ENCODE measurements at regions not wholly inside any gene's neighbourhood (a gene's known extent, or its start where the extent isn't known, plus 50 kb on each side); places are given as distances from the start of the nearest gene placed in this dataset.

DNA sequence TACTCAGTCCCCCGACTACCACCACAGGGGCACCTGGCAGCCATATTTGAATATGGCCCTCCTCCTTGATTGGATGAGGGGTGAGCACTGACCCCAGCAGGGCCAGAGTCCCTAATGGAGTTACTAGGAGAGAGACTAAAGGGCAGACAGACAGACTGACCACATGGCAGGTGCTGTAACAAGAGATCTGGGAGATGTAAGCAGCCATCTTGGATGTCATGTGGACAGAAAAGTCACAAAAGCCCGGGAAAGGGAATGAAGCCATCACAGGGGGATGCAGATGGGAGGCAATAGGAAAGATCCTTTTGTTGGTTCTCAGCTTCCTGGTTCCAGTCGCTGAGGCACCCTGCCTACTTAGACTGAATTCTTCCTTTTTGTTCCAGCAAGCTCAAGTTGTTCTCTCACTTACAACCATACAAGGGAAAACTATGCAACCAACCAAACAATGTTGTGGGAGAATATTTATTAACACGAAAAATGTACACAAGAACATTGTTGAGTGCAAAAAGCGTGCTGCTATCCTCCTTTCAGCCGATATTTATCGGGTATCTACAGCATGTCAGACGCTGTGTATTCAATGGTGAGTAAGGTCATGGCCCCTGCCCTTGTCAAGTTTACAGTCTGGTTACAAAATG lies 511.6 kb upstream of the PROK2 start:
- DNase-seq (ENCODE audit: low spot score) (peak; percentile 3), ATAC-seq (no peak)
- no peaks in the 10 kb centered on the region for H3K36me3 Mint-ChIP-seq
- no peaks in the 10 kb centered on the region for H3K9me3 Mint-ChIP-seq
- peaks cover 5 to 12% of the 10 kb centered on the region in 2 donors for H3K27me3 Mint-ChIP-seq
- H3K4me1 Mint-ChIP-seq (ENCODE audit: low read depth in 2 of 2) = no peaks in the 10 kb centered on the region
- no peak overlapping the region for H3K4me3 Mint-ChIP-seq
- H3K27ac Mint-ChIP-seq = no peak overlapping the region

DNA sequence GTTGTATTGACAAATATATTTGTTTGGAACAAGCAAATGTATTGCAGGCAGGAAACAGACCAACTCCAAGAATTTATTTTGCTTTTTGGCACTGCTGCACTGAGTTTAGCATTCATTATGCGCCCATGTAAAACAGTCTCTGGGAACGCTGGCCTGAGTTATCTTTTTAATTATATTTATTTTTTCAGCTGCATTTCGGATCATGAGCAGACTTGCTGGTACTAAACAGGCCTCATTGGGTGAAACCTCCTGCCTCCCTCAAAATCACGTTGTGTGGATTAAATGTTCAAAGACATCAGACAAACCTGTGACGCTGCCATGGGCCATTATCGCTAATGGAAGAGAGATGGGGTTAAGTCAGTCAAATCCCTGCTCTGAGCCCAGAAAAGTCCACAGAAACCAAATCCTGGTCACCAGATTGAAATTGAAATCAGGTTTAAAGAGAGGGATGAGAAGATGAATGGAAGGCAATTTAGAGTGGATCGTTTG lies 511.1 kb upstream of the PROK2 start:
- H3K4me3 Mint-ChIP-seq = no peak overlapping the region
- H3K27ac Mint-ChIP-seq = no peak overlapping the region
- H3K4me1 Mint-ChIP-seq (ENCODE audit: low read depth in 2 of 2) = peaks cover under 1 to 1% of the 10 kb centered on the region in 2 donors
- DNase-seq (ENCODE audit: low spot score) = peak; percentile 22
- ATAC-seq = no peak
- H3K36me3 Mint-ChIP-seq = no peaks in the 10 kb centered on the region
- no peaks in the 10 kb centered on the region for H3K9me3 Mint-ChIP-seq
- H3K27me3 Mint-ChIP-seq = peaks cover 8 to 10% of the 10 kb centered on the region in 2 donors

DNA sequence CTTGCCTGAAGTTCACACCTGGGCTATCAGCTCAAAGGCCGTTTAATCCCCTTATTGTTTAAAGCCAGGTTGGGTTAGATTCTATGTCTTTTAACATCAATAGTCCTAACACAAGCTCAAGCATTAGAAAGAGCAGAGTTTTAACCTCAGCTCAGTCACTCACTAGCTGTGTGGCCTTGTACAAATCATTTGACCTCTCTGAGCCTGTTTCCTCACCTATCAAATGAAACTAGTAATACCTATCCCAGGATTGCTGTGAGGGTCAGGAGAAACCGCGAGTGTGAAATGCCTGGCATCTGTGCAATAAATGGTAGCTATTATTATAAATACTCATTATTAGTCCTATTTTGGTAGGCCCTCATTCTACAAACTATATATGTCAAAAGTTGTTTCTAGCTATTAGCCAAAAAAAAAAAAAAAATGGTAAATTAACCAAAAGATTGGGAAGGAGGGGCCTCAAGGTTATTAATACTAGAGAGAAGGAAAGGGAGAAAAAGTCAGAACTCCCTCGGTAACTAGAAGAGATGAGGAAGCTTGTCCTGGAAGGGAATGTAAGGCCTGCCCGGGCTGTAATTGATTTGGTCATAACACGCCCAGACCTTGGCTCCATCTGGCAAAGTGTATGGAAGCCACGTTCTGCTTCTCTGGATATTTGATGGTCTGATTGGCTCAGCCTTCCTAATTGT lies 510.5 kb upstream of the PROK2 start:
- no peaks in the 10 kb centered on the region for H3K9me3 Mint-ChIP-seq
- no peak for DNase-seq (ENCODE audit: low spot score)
- peaks cover 14% of the 10 kb centered on the region in 2 donors for H3K27me3 Mint-ChIP-seq
- H3K4me1 Mint-ChIP-seq (ENCODE audit: low read depth in 2 of 2) = peaks cover 4 to 6% of the 10 kb centered on the region in 2 donors
- no peaks in the 10 kb centered on the region for H3K36me3 Mint-ChIP-seq
- ATAC-seq = no peak
- H3K4me3 Mint-ChIP-seq = no peak overlapping the region
- no peak overlapping the region for H3K27ac Mint-ChIP-seq

DNA sequence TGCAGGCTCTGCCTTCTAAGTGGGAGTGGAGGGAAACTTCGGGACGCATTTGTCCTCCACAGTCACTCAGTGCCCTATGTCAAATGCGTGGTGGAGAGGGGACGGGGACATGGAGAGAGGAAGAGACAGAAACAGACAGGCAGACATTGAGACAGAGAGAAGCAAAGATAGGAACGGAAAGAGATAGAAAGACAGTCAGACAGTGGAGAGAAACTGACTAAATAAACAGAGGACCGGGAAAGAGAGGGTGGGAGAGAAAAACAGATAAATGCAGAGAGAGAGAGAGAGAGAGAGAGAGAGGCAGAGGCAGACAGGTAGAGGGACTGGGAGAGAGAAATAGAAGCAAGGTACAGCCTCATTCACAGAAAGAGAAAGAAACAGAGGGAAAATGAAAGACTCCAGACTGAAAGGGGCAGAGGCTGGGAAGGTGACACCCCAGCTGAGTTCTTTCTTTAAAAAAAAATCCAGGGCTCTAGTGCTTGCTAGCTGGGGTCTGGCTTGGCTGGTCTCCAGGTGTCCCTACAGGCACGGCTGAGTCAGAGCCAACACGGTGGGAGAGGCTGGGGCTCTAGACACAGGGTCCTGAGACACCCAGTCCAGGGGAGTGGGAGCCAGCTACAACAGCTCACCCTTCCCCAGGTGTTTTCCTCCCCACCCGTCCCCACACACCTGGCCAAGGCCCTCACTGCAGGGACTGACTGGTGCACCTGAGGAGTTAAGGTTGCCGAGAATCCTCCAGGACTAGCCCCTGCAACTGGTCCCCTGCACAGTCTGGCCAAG lies 506.1 kb upstream of the PROK2 start:
- ATAC-seq (peak; percentile 45 to 57), DNase-seq (ENCODE audit: low spot score) (no peak)
- Mint-ChIP-seq H3K9me3 (no peaks in the 10 kb centered on the region), H3K4me3 (no peak overlapping the region), H3K27me3 (peaks cover 20 to 28% of the 10 kb centered on the region in 2 donors), H3K4me1 (ENCODE audit: low read depth in 2 of 2) (peaks cover 17 to 22% of the 10 kb centered on the region in 2 donors), H3K36me3 (no peaks in the 10 kb centered on the region), H3K27ac (no peak overlapping the region)

DNA sequence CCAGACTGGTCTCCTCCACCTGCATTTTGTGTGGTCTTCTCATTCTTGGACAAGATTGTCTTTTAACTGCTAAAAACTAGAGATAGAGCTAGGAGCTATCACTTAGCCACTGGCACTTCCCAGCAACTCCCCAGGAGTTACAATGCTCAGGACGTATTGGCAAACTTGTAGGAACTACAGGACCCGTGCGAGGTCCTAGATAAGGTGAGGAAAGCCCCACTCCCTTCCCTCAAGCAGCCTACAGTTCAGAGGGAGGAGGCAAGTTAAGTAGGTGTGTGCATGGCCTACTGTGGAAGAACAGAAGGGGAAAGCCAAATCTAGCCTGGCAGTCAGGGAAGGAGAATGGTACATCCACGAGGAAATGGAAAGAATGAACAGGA lies 504.7 kb upstream of the PROK2 start:
- peaks cover 24 to 28% of the 10 kb centered on the region in 2 donors for H3K27me3 Mint-ChIP-seq
- peak in 1 of 2 donors; percentile 25 for ATAC-seq
- H3K9me3 Mint-ChIP-seq = no peaks in the 10 kb centered on the region
- no peak for DNase-seq (ENCODE audit: low spot score)
- no peak overlapping the region for H3K4me3 Mint-ChIP-seq
- H3K27ac Mint-ChIP-seq = no peak overlapping the region
- H3K36me3 Mint-ChIP-seq = no peaks in the 10 kb centered on the region
- H3K4me1 Mint-ChIP-seq (ENCODE audit: low read depth in 2 of 2) = peaks cover 17 to 22% of the 10 kb centered on the region in 2 donors

DNA sequence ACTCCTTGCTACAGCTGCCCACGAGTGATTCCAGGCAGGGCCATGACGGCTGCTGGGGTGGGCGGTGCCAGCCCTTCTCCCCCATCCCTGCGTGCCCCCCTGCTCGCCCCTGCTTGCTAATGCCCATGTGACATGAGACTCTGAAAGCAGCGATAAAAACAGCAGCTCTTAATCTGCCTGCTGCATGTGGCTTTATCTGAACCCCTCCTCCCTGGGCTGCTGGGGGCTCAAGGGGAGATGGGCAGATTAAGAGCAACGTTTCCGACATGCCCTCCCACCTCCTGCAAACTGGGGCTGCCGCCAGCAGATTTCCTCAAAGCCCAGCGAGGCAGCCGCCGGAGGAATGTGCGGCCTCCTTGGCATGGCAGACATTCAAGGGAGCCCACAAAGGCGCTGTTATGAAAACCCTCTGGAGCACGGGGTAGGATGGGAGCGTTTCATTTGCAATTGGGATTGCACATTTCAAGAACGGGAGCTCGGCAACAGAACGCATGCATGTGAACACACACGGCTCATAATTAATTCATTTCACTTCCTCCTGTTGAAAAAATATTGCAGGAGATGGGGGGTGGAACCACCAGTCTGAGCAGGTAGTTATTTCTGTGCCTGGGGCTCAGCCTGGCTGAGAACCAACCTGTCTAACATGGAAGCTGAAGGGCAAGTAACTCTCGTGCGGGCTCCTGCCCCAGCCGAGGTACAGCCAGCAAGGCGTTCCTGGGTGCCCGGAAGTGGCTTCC lies 504.2 kb upstream of the PROK2 start:
- Mint-ChIP-seq H3K27ac (no peak overlapping the region), H3K9me3 (no peaks in the 10 kb centered on the region), H3K4me1 (ENCODE audit: low read depth in 2 of 2) (peaks cover 17 to 22% of the 10 kb centered on the region in 2 donors), H3K27me3 (peaks cover 24 to 28% of the 10 kb centered on the region in 2 donors), H3K4me3 (peak overlapping the region; percentile 59), H3K36me3 (no peaks in the 10 kb centered on the region)
- ATAC-seq (peak in 1 of 2 donors; percentile 50), DNase-seq (ENCODE audit: low spot score) (no peak)

DNA sequence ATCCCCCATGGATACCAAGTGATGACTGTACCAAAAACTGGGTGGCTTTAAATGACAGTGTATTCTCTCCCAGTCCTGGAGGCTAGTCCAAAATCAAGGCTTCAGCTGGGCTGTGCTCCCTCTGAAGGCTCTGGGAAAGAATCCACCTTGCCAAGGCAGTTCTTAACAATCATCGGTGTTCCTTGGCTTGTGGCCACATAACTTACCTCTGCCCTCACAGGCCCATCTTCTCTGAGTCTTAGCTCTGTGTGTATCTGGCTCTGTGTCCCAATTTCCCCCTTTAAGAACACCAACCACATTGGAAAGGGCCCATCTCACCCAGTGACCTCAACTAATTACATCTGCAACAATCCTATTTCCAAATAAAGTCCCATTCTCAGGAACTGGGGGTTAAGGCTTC lies 503.0 kb upstream of the PROK2 start:
- ATAC-seq = no peak
- H3K36me3 Mint-ChIP-seq = no peaks in the 10 kb centered on the region
- peaks cover 17 to 22% of the 10 kb centered on the region in 2 donors for H3K4me1 Mint-ChIP-seq (ENCODE audit: low read depth in 2 of 2)
- peaks cover 24 to 28% of the 10 kb centered on the region in 2 donors for H3K27me3 Mint-ChIP-seq
- no peak overlapping the region for H3K4me3 Mint-ChIP-seq
- H3K27ac Mint-ChIP-seq = no peak overlapping the region
- no peaks in the 10 kb centered on the region for H3K9me3 Mint-ChIP-seq
- DNase-seq (ENCODE audit: low spot score) = no peak

DNA sequence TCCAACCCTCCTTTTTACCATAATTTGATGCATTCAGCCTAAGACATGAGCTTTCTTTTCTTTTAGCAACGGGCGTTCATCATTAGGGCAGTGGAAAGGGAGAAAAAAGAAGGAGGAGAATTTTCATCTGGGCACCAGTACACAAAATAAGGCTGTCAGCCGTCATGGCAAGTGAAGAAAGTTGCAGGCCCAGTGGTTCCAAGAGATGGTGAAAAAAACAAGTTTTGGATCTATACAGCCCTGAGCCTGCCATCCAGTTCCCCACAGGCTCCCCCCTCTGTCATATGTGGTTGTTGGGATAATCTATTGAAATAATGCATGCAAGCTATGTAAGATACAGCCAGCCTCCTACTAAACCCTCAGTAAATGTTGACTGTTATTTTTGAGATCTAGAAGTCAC lies 500.6 kb upstream of the PROK2 start:
- H3K4me1 Mint-ChIP-seq (ENCODE audit: low read depth in 2 of 2) = peaks cover 13 to 16% of the 10 kb centered on the region in 2 donors
- DNase-seq (ENCODE audit: low spot score) = no peak
- ATAC-seq = no peak
- H3K36me3 Mint-ChIP-seq = no peaks in the 10 kb centered on the region
- H3K4me3 Mint-ChIP-seq = no peak overlapping the region
- no peaks in the 10 kb centered on the region for H3K9me3 Mint-ChIP-seq
- H3K27ac Mint-ChIP-seq = no peak overlapping the region
- H3K27me3 Mint-ChIP-seq = peaks cover 21 to 25% of the 10 kb centered on the region in 2 donors

DNA sequence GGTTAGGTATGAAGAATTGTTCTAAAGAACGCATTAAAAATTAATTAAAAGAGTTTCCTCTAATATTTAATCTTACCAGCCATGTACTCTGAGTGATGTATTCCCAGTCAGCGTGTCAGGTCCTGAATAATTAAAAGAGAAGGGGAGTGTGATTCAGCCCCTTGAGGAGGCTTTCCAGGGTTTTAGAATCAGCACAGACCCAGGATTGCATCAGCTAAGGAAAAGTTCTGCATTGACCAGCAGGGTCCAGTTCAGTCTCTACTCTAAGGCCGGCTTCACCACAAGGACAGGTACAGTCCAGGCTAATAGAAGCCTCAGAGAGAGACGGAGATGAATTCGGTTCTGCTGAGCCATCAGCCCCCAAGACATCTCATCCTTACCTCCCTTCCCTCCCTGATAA lies 499.5 kb upstream of the PROK2 start:
- Mint-ChIP-seq H3K27me3 (peaks cover 21 to 24% of the 10 kb centered on the region in 2 donors), H3K4me3 (no peak overlapping the region), H3K4me1 (ENCODE audit: low read depth in 2 of 2) (peaks cover 8 to 12% of the 10 kb centered on the region in 2 donors), H3K9me3 (no peaks in the 10 kb centered on the region), H3K36me3 (no peaks in the 10 kb centered on the region), H3K27ac (no peak overlapping the region)
- ATAC-seq (no peak), DNase-seq (ENCODE audit: low spot score) (no peak)

DNA sequence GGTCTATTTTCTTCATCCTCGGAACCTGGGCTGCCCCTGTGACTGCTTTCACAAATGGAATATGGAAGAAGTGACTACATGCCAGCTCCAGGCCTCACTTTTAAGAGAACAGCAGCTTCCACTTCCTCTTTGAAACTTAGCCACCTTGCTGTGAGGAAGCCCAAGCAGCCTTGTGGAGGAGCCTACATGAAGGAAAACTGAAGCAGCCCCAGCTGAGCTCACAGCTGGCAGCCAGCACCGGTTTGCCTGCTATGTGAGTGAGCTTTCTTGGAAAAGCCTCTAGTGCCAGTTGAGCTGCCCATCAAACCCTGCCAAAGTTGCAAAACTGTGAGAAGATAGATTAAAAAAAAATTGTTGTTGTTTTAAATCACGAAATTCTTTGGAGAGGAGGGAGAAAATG lies 498.0 kb upstream of the PROK2 start:
- no peak overlapping the region for H3K27ac Mint-ChIP-seq
- H3K9me3 Mint-ChIP-seq = no peaks in the 10 kb centered on the region
- no peaks in the 10 kb centered on the region for H3K4me1 Mint-ChIP-seq (ENCODE audit: low read depth in 2 of 2)
- no peak for DNase-seq (ENCODE audit: low spot score)
- H3K4me3 Mint-ChIP-seq = no peak overlapping the region
- H3K27me3 Mint-ChIP-seq = peaks cover 24 to 32% of the 10 kb centered on the region in 2 donors
- no peaks in the 10 kb centered on the region for H3K36me3 Mint-ChIP-seq
- ATAC-seq = no peak

DNA sequence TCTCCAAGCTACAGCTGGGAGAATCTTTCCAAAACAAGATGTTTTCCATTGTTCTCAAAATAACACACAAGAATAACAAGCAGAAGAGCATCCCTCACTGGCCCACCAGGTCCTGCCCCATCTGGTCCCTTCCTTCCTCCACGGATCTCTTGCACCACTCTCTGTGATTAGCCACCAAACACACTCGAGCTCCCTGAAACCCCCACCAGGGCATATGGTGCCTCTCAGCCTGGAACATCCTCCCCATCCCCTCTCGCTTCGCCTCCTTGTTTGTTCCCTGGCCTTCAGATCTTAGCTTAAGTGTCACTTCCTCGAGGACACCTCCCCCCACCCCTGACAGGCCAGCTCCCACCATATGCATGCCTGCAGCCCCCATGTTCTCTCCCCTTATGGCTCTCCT lies 496.6 kb upstream of the PROK2 start:
- H3K27ac Mint-ChIP-seq = no peak overlapping the region
- peaks cover 19 to 27% of the 10 kb centered on the region in 2 donors for H3K27me3 Mint-ChIP-seq
- no peak overlapping the region for H3K4me3 Mint-ChIP-seq
- H3K9me3 Mint-ChIP-seq = no peaks in the 10 kb centered on the region
- no peak for DNase-seq (ENCODE audit: low spot score)
- no peaks in the 10 kb centered on the region for H3K36me3 Mint-ChIP-seq
- ATAC-seq = no peak
- H3K4me1 Mint-ChIP-seq (ENCODE audit: low read depth in 2 of 2) = no peaks in the 10 kb centered on the region

DNA sequence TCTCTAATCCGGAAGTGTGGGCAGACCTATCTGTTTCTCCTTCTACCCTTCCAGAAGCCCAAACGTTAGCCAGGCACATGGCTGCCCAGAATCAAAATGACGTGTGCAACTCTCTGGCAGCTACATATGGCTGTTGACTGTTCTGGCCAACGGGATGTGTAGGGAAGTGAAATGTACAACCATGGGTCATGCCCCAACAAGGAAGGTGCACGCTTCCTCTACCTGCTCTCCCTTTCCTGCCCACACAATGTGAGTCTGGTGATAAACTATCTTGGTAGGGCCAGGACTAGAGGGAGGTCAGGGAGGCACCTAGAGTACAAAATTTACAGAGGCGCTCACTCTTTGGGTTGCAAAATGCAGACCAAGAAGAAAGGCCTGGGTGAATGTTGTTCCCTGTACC lies 495.9 kb upstream of the PROK2 start:
- H3K27ac Mint-ChIP-seq = no peak overlapping the region
- no peaks in the 10 kb centered on the region for H3K36me3 Mint-ChIP-seq
- no peak for DNase-seq (ENCODE audit: low spot score)
- H3K9me3 Mint-ChIP-seq = no peaks in the 10 kb centered on the region
- ATAC-seq = no peak
- no peaks in the 10 kb centered on the region for H3K4me1 Mint-ChIP-seq (ENCODE audit: low read depth in 2 of 2)
- H3K27me3 Mint-ChIP-seq = peaks cover 18 to 26% of the 10 kb centered on the region in 2 donors
- no peak overlapping the region for H3K4me3 Mint-ChIP-seq

DNA sequence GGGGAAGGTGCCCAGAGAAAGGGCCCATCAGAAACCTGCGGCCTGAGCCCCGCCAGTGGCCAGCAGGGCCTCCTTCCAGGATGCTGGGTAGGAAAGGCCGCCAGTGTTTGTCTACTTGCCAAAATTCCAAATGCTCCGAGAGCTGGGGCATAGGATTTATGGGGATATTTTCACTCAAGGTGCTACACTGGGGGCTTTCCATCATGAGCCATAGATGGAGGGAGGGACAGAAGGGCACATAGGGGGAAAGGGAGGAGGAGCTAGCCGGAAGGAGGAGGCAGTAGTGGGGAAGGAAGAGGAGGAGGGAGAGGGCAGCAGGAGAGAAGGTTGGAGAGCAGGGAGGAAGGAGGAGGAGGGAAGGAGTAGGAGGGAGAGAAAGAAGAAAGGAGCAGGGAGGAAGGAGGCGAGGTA lies 494.7 kb upstream of the PROK2 start:
- no peak overlapping the region for H3K4me3 Mint-ChIP-seq
- H3K27ac Mint-ChIP-seq = no peak overlapping the region
- H3K4me1 Mint-ChIP-seq (ENCODE audit: low read depth in 2 of 2) = peaks cover 0 to 4% of the 10 kb centered on the region in 2 donors
- no peak for DNase-seq (ENCODE audit: low spot score)
- no peaks in the 10 kb centered on the region for H3K36me3 Mint-ChIP-seq
- no peaks in the 10 kb centered on the region for H3K9me3 Mint-ChIP-seq
- peaks cover 15 to 26% of the 10 kb centered on the region in 2 donors for H3K27me3 Mint-ChIP-seq
- ATAC-seq = no peak
